Adrenal gland (tissue), 5 donors: ENCODE measurements at regions not wholly inside any gene's neighbourhood (a gene's known extent, or its start where the extent isn't known, plus 50 kb on each side); places are given as distances from the start of the nearest gene placed in this dataset.

Experiments
- CTCF ChIP-seq, 6 experiments: fragments of 450-650 bp in 4 of 6; fragments of 200-600 bp in 2 of 6; sonication (generic) in 1 of 6; IDR thresholded peaks; 1 replicate in 5 of 6; 2 replicates in 1 of 6; pipeline versions ENCODE4 v1.5.1 to v1.8.0; 2016 to 2021; ENCODE audit warnings: antibody characterized with exemption in 6 of 6, mild to moderate bottlenecking in 2 of 6, moderate library complexity in 1 of 6
- POLR2A ChIP-seq, 2 donors: fragments of 450-650 bp; IDR thresholded peaks; one replicate each; pipeline ENCODE4 v1.6.1; 2017; ENCODE audit warnings: antibody characterized with exemption in 2 of 2, mild to moderate bottlenecking in 2 of 2, moderate library complexity in 1 of 2
- donor health status: DM: no; HTN: no; CAD: no.

DNA sequence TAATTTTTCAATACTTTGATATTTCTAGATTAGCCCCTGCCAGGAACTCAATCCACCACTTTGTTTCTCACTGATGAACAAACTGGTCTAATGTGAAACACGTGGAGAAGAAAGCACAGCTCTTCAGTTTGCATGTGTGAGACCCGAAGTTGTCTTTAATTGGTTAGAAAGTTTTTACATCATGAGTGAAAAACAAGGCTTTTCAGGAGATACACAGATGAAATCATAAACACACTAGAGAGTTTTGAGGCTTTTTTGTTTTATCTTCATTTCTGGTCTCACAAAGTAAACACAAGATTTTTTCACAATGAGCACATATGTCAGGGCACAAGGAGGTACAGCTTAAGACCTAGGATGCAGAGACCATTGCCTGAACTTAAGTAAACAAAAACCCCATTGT, 84.5 kb upstream of the MOCS2 start:
- TF ChIP-seq POLR2A (IDR thresholded peaks at IDR 0.05) (no peak), CTCF (IDR thresholded peaks at IDR 0.05) (no peak)
